H1 (cell line): ENCODE measurements at regions not wholly inside any gene's neighbourhood (a gene's known extent, or its start where the extent isn't known, plus 50 kb on each side); places are given as distances from the start of the nearest gene placed in this dataset.

Experiments used
- CTBP2 ChIP-seq: IDR thresholded peaks from 2 replicates; pipeline ENCODE4 v1.7.0; 2011; ENCODE audit warnings: borderline replicate concordance, mild to moderate bottlenecking, moderate library complexity, mixed read lengths, low read length; ENCODE audit not compliant: insufficient read depth, insufficient read length
- RAD21 ChIP-seq, 2 experiments: IDR thresholded peaks in 1 of 2; conservative IDR thresholded peaks in 1 of 2; 2 replicates each; pipeline ENCODE4 v1.6.1; 2011; ENCODE audit warnings: low read depth in 2 of 2, low read length in 2 of 2, improper control_type of control experiment in 1 of 2, inconsistent platforms in 1 of 2, mild to moderate bottlenecking in 1 of 2, moderate library complexity in 1 of 2
- RFX5 ChIP-seq: IDR thresholded peaks from 2 replicates; pipeline ENCODE4 v1.6.1; 2011; ENCODE audit warnings: low read depth, low read length, improper control_type of control experiment, borderline replicate concordance
- TCF12 ChIP-seq: IDR thresholded peaks from 2 replicates; pipeline ENCODE4 v1.6.1; 2011; ENCODE audit warnings: low read depth, mild to moderate bottlenecking, low read length

DNA sequence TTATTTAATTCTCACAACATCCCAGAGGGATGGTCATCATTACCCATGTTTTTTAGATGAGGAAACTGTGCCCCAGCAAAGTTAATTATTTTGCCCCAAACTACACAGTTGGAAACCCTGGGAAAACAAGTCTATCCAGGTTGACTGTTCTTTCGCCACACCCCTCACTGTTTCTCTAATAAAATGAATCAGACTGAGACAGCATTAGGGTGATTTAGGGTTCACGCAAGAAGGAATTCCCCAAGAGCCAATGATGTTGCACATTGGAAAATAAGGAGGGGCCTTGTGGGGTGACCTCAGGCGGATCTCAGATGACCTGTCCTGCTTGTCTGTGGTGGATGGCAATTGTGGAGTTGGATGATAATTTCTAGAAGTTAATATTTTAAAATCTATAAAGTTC is 135.7 kb upstream of the TBX20 start (continued):
- no peak for TF ChIP-seq RAD21 (IDR thresholded peaks at IDR 0.05 in 1 of 2, conservative IDR thresholded peaks at IDR 0.05 in 1 of 2; ENCODE audit: low read depth in 2 of 2, low read length in 2 of 2)
- TF ChIP-seq RFX5 = no peak
- TF ChIP-seq TCF12 = no peak
- TF ChIP-seq CTBP2 = no peak
